Neural crest cell (in vitro differentiated cells): ENCODE measurements at regions not wholly inside any gene's neighbourhood (a gene's known extent, or its start where the extent isn't known, plus 50 kb on each side); places are given as distances from the start of the nearest gene placed in this dataset.

Source experiments
- DNase-seq: peaks from one replicate; pipeline ENCODE4 v3.0.0; 2021; ENCODE audit warnings: low read depth, mixed read lengths, low spot score
- H3K27ac Mint-ChIP-seq: one replicate; pipeline ENCODE4 v1.8.0; 2021; ENCODE audit warnings: mild to moderate bottlenecking, mixed read lengths; ENCODE audit not compliant: unreplicated experiment
- H3K27me3 Mint-ChIP-seq: 2 replicates; pipeline ENCODE4 v1.8.0; 2021; ENCODE audit warnings: low read depth, mild to moderate bottlenecking, mixed read lengths
- H3K36me3 Mint-ChIP-seq: 2 replicates; pipeline ENCODE4 v1.8.0; 2021; ENCODE audit warnings: low read depth, mild to moderate bottlenecking, mixed read lengths
- H3K4me1 Mint-ChIP-seq: 2 replicates; pipeline ENCODE4 v1.8.0; 2021; ENCODE audit warnings: mixed read lengths
- H3K4me3 Mint-ChIP-seq: one replicate; pipeline ENCODE4 v1.8.0; 2021; ENCODE audit warnings: mild to moderate bottlenecking, mixed read lengths
- H3K9me3 Mint-ChIP-seq: 2 replicates; pipeline ENCODE4 v1.8.0; 2021; ENCODE audit warnings: mixed read lengths
- CTCF ChIP-seq: fragments of 200-600 bp; sonication (generic); conservative IDR thresholded peaks from 2 replicates; pipeline ENCODE4 v1.5.0; 2021; ENCODE audit warnings: antibody characterized with exemption, mild to moderate bottlenecking

GRCh38 chr17:14011036-14011692 is 58.1 kb upstream of the COX10 start:
- H3K36me3 Mint-ChIP-seq: peaks cover 3% of the 10 kb centered on the region
- no peak overlapping the region for H3K27ac Mint-ChIP-seq
- no peaks in the 10 kb centered on the region for H3K27me3 Mint-ChIP-seq
- no peak for TF ChIP-seq CTCF
- H3K4me3 Mint-ChIP-seq: no peak overlapping the region
- DNase-seq: no peak
- H3K9me3 Mint-ChIP-seq: peaks cover 3% of the 10 kb centered on the region
- peaks cover 7% of the 10 kb centered on the region for H3K4me1 Mint-ChIP-seq

GRCh38 chr17:14011740-14012405 is 57.4 kb upstream of the COX10 start:
- H3K36me3 Mint-ChIP-seq: peaks cover 3% of the 10 kb centered on the region
- H3K27me3 Mint-ChIP-seq: no peaks in the 10 kb centered on the region
- TF ChIP-seq CTCF: no peak
- H3K9me3 Mint-ChIP-seq: peaks cover 3% of the 10 kb centered on the region
- no peak overlapping the region for H3K27ac Mint-ChIP-seq
- no peak for DNase-seq
- H3K4me3 Mint-ChIP-seq: no peak overlapping the region
- peaks cover 7% of the 10 kb centered on the region for H3K4me1 Mint-ChIP-seq

- Mint-ChIP-seq H3K4me3 (no peak overlapping the region), H3K27me3 (no peaks in the 10 kb centered on the region), H3K27ac (no peak overlapping the region), H3K36me3 (peaks cover 6% of the 10 kb centered on the region), H3K4me1 (peaks cover 9% of the 10 kb centered on the region), H3K9me3 (peaks cover 9% of the 10 kb centered on the region)
- DNase-seq: no peak
- no peak for TF ChIP-seq CTCF
Observed at GRCh38 chr17:14014657-14015056, 54.6 kb upstream of the COX10 start.

GRCh38 chr17:14015271-14015670 is 54.0 kb upstream of the COX10 start:
- DNase-seq: no peak
- Mint-ChIP-seq H3K4me1 (peaks cover 15% of the 10 kb centered on the region), H3K27me3 (no peaks in the 10 kb centered on the region), H3K36me3 (peaks cover 6% of the 10 kb centered on the region), H3K27ac (no peak overlapping the region), H3K9me3 (peaks cover 10% of the 10 kb centered on the region), H3K4me3 (no peak overlapping the region)
- no peak for TF ChIP-seq CTCF

- TF ChIP-seq CTCF: no peak
- no peak overlapping the region for H3K4me3 Mint-ChIP-seq
- H3K27ac Mint-ChIP-seq: no peak overlapping the region
- H3K9me3 Mint-ChIP-seq: peaks cover 12% of the 10 kb centered on the region
- H3K27me3 Mint-ChIP-seq: no peaks in the 10 kb centered on the region
- H3K36me3 Mint-ChIP-seq: peaks cover 6% of the 10 kb centered on the region
- DNase-seq: no peak
- peaks cover 18% of the 10 kb centered on the region for H3K4me1 Mint-ChIP-seq
Observed at GRCh38 chr17:14016858-14017257, 52.4 kb upstream of the COX10 start.
